PC-9 (cell line): ENCODE measurements at regions not wholly inside any gene's neighbourhood (a gene's known extent, or its start where the extent isn't known, plus 50 kb on each side); places are given as distances from the start of the nearest gene placed in this dataset.

Experiments
- BruUV-seq: library from RNA; stranded (reverse); fragments of 400-500 nt; replicated peaks from 2 replicates; lab custom pipeline; 2021; lab: Mats Ljungman, UMichigan
- CTCF ChIA-PET: fragments of 300-600 bp; sonication (Branson Sonifier 250); formaldehyde crosslinking; loops from one replicate; lab custom pipeline; 2022; ENCODE audit warnings: antibody characterized with exemption; lab: Charles Lee
- POLR2A ChIA-PET: fragments of 300-600 bp; sonication (Branson Sonifier 250); formaldehyde crosslinking; loops from one replicate; lab custom pipeline; 2022; ENCODE audit warnings: antibody characterized with exemption; ENCODE audit not compliant: unreplicated experiment; lab: Charles Lee
- DNase-seq, 2 experiments: peaks; one replicate each; pipeline versions ENCODE4 v3.0.0 to v3.0.0-alpha.2; 2015 to 2022; ENCODE audit warnings: mixed read lengths in 1 of 2
- H2AFZ ChIP-seq: fragments of 200-600 bp; sonication (generic); 2 replicates; pipeline ENCODE4 v1.8.1; 2017; ENCODE audit warnings: antibody characterized with exemption
- H3F3A ChIP-seq: fragments of 200-600 bp; sonication (generic); 2 replicates; pipeline ENCODE4 v1.8.1; 2017; ENCODE audit warnings: antibody characterized with exemption, mild to moderate bottlenecking, low read depth; ENCODE audit not compliant: insufficient read depth
- H3K27ac ChIP-seq: fragments of 200-600 bp; sonication (generic); 2 replicates; pipeline ENCODE4 v1.6.1; 2016; ENCODE audit warnings: mixed run types
- H3K27me3 ChIP-seq: fragments of 200-600 bp; sonication (generic); 2 replicates; pipeline ENCODE4 v1.6.1; 2016; ENCODE audit warnings: low read depth, mixed run types; ENCODE audit not compliant: insufficient read depth
- H3K36me3 ChIP-seq: fragments of 200-600 bp; sonication (generic); 2 replicates; pipeline ENCODE4 v1.6.1; 2016; ENCODE audit warnings: low read depth, mixed run types
- H3K4me1 ChIP-seq: fragments of 200-600 bp; sonication (generic); replicated peaks from 2 replicates; pipeline ENCODE4 v1.6.1; 2016; ENCODE audit warnings: mixed run types; ENCODE audit not compliant: insufficient read depth
- H3K4me2 ChIP-seq: fragments of 200-600 bp; sonication (generic); 2 replicates; pipeline ENCODE4 v1.6.1; 2017; ENCODE audit warnings: mixed run types
- H3K4me3 ChIP-seq: fragments of 200-600 bp; sonication (generic); 2 replicates; pipeline ENCODE4 v1.6.1; 2016; ENCODE audit warnings: mixed run types
- H3K79me2 ChIP-seq: fragments of 200-600 bp; sonication (generic); 2 replicates; pipeline ENCODE4 v1.6.1; 2017; ENCODE audit warnings: low read depth, mixed run types
- H3K9me2 ChIP-seq: fragments of 200-600 bp; sonication (generic); 2 replicates; pipeline ENCODE4 v1.8.1; 2017; ENCODE audit warnings: mild to moderate bottlenecking; ENCODE audit not compliant: insufficient read depth
- H3K9me3 ChIP-seq: fragments of 200-600 bp; sonication (generic); 2 replicates; pipeline ENCODE4 v1.8.1; 2016; ENCODE audit warnings: low read depth; ENCODE audit not compliant: insufficient read depth
- H4K20me1 ChIP-seq: fragments of 200-600 bp; sonication (generic); 2 replicates; pipeline ENCODE4 v1.8.1; 2017; ENCODE audit not compliant: insufficient read depth
- CTCF ChIP-seq: fragments of 200-600 bp; sonication (generic); conservative IDR thresholded peaks from 2 replicates; pipeline ENCODE4 v1.6.1; 2017; ENCODE audit warnings: mixed run types, antibody characterized with exemption, mild to moderate bottlenecking, moderate library complexity
- EZH2 ChIP-seq: fragments of 200-600 bp; sonication (generic); IDR thresholded peaks from 2 replicates; pipeline ENCODE4 v1.8.0; 2017; ENCODE audit warnings: antibody characterized with exemption, low read depth
- intact Hi-C: fragments of 100-400 bp; cut with micrococcal nuclease; formaldehyde crosslinking; loops from one replicate; pipeline ENCODE4 v1.10.0; 2022; ENCODE audit not compliant: unreplicated experiment

DNA sequence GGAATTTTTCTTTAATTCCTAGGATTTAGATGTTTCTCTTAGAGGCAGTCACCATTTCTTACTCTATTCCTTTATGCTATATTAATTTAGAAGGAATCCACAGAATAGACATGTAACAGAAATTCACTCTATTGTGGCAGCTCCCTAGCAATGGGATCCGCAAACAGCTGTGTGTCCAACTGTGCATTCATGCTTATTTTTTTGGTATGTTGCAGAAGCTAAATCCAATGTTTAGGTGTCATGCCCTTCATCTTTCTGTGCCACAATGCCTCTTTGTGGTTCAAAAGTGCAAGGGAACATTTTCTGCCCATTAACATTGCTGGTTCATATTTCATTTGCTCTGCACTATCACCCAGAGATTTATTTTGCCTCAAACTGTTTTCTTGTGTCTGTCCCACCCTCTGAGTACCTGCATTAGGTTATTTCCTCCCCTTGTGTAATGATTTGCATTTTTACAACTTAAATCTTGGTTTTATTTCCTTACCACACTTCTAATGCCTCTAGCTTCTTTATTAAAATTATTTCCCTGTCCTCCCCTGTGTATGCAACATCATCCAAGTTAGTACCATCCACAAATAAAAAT lies 816.5 kb downstream of the EFNA5 start:
- Histone ChIP-seq H4K20me1 (no peaks in the 10 kb centered on the region), H2AFZ (no peak overlapping the region), H3K9me2 (no peaks in the 10 kb centered on the region), H3K9me3 (no peaks in the 10 kb centered on the region), H3K4me3 (no peak overlapping the region), H3K79me2 (no peaks in the 10 kb centered on the region), H3K4me2 (no peak overlapping the region), H3K27ac (no peak overlapping the region), H3K27me3 (no peaks in the 10 kb centered on the region), H3K4me1 (no peaks in the 10 kb centered on the region), H3K36me3 (no peaks in the 10 kb centered on the region), H3F3A (no peaks in the 10 kb centered on the region)
- no TSS peak for BruUV-seq
- no peak for DNase-seq
- TF ChIP-seq CTCF (no peak), EZH2 (no peak)
- ChIA-PET CTCF (no interaction called here), POLR2A (no interaction called here)
- intact Hi-C loops = no loop called here

DNA sequence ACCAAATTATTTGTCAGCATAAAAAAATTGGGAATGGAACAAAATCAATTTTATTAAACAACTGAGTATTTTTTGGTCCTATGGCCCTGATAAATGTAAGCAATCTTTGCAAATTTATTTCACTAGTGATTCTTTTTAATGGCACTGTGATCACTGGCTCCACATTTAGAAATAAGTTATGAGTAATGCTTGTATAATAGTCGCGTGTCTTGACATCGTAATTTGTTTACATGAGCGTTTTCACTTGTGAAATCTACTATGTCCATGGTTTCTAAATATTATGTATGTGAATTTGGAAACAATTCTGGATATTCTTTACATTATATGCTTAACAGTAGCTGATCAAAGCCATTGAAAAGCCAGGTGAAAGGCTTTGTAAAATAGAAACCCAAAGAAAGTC lies 817.5 kb downstream of the EFNA5 start:
- no peak for DNase-seq
- no peak overlapping the region for H3K4me2 ChIP-seq
- ChIA-PET POLR2A (no interaction called here), CTCF (no interaction called here)
- intact Hi-C loops = no loop called here
- no peak overlapping the region for H3K4me3 ChIP-seq
- H4K20me1 ChIP-seq = no peaks in the 10 kb centered on the region
- no peak for TF ChIP-seq EZH2
- TF ChIP-seq CTCF = no peak
- H3K4me1 ChIP-seq = no peaks in the 10 kb centered on the region
- BruUV-seq = no TSS peak
- H2AFZ ChIP-seq = no peak overlapping the region
- H3F3A ChIP-seq = no peaks in the 10 kb centered on the region
- H3K36me3 ChIP-seq = no peaks in the 10 kb centered on the region
- no peaks in the 10 kb centered on the region for H3K79me2 ChIP-seq
- no peaks in the 10 kb centered on the region for H3K9me2 ChIP-seq
- no peaks in the 10 kb centered on the region for H3K9me3 ChIP-seq
- no peak overlapping the region for H3K27ac ChIP-seq
- no peaks in the 10 kb centered on the region for H3K27me3 ChIP-seq

DNA sequence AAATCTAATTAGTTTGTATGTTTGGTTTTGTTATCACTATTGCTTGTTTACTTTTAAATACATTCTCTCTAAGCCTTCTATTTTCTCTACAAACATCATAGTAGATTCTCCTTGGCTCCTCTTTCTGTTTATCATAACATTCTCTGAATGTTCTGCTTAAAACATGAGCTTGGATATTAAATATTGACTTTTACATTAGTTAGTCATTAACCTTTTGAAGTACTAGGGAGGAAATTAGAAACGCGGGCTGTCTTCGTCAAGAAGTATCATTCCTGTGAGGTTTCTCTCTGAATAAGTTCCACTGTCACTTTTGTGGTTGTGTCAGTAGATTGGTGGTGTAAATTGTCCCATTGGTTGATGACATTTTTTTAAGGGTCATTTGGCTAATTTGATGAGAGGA lies 821.5 kb downstream of the EFNA5 start:
- CTCF ChIA-PET = no interaction called here
- H3K27me3 ChIP-seq = no peaks in the 10 kb centered on the region
- no TSS peak for BruUV-seq
- DNase-seq = no peak
- no peaks in the 10 kb centered on the region for H4K20me1 ChIP-seq
- H3K4me2 ChIP-seq = no peak overlapping the region
- no peaks in the 10 kb centered on the region for H3K36me3 ChIP-seq
- H3K4me1 ChIP-seq = no peaks in the 10 kb centered on the region
- TF ChIP-seq EZH2 (no peak), CTCF (no peak)
- no peak overlapping the region for H3K27ac ChIP-seq
- H3F3A ChIP-seq = no peaks in the 10 kb centered on the region
- H3K9me3 ChIP-seq = no peaks in the 10 kb centered on the region
- POLR2A ChIA-PET = no interaction called here
- no peaks in the 10 kb centered on the region for H3K79me2 ChIP-seq
- no peaks in the 10 kb centered on the region for H3K9me2 ChIP-seq
- H3K4me3 ChIP-seq = no peak overlapping the region
- H2AFZ ChIP-seq = no peak overlapping the region
- intact Hi-C loops = no loop called here
